GM19468 (cell line): ENCODE measurements at regions not wholly inside any gene's neighbourhood (a gene's known extent, or its start where the extent isn't known, plus 50 kb on each side); places are given as distances from the start of the nearest gene placed in this dataset.
"Not testable (repeated sequence)": the region's sequence is repeated elsewhere in the genome, so short reads cannot be mapped to it uniquely, and the experiment has no call there.

Experiments used
- ATAC-seq: cut with Tn5 transposase; IDR thresholded peaks from one replicate; pipeline ENCODE4 v1.9.1; 2021; ENCODE audit warnings: mild to moderate bottlenecking, moderate library complexity, moderate number of reproducible peaks; ENCODE audit not compliant: unreplicated experiment; ENCODE audit errors: extremely low read depth

- ATAC-seq, result no peak
Measured at GRCh38 chr2:160583146-160583535, 89.5 kb upstream of the RBMS1 start.

DNA sequence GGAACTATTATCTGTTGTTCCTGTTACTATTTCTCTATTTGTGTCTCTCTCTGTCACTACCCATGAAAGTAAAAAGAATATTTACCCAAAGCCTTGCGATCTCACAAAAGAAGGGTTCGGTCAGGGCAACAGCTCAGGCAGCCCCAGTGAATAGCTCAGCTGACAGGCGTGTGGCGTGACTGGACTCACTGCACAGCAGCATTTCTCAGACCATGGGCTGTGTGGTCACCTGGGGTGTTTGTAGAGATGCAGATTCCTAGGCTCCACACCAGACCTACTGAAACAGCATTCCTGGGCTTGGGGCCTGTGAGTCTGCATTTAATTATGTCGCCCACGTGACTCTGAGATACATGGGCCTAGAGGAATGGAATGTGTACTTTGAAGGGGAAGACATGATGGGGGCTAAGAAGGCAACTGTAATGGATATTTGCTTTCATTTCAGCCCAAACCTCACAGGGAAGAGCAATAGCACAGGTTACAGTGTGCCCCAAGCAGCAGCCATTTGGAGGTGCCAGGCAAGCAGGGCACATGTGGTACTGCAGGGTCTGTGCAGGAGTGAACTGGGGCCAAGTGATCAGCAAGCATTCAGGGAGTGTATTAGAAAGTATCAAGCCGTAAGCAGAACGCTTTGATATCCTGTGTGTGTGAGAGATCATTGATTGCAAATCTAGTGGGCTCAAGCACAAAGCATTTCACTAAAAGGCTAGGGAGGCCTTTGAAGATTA lies 90.4 kb upstream of the RBMS1 start:
- ATAC-seq, result no peak

- no peak for ATAC-seq
Measured at GRCh38 chr2:160584972-160585494, 91.4 kb upstream of the RBMS1 start.

DNA sequence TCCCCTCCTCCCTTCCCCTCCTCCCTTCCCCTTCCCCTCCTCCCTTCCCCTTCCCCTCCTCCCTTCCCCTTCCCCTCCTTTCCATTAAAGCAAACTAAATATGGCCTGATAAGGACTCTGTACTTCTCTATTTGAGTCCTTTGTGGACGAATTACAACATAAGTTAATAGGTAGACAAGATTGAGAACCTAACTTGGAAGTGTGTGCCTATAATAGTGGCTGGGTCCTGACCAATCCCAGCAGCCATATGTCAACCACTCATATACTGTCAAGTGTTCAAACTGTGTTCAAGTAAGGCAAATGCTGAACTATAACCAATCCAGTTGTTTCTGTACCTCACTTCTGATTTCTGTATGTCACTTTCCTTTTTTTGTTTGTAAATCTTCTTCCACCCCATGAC lies 97.1 kb upstream of the RBMS1 start:
- no peak for ATAC-seq

DNA sequence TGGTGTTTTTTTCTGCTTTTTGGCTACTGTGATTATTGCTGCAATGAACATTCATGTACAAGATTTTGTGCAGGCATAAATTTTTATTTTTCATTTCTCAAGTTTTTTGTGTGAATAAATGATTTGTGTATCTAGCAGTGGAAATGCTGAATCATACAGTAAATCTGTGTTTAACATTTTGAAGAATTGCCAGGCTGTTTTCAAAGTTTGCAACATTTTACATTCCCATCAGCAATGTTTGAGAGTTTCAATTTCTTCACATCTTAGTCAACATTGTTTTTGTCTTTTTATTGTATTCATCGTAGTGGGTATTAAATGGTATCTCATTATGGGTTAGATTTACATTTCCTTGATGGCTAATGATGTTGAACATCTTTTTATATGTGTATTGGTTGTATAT lies 98.8 kb upstream of the RBMS1 start:
- ATAC-seq, result no peak

GRCh38 chr2:160592993-160593392 lies 99.4 kb upstream of the RBMS1 start:
- ATAC-seq, result no peak

- ATAC-seq, result no peak
Measured at GRCh38 chr2:160596441-160596840, 102.8 kb upstream of the RBMS1 start.

GRCh38 chr2:160600437-160600836 lies 106.8 kb upstream of the RBMS1 start:
- ATAC-seq, result not testable (repeated sequence)

DNA sequence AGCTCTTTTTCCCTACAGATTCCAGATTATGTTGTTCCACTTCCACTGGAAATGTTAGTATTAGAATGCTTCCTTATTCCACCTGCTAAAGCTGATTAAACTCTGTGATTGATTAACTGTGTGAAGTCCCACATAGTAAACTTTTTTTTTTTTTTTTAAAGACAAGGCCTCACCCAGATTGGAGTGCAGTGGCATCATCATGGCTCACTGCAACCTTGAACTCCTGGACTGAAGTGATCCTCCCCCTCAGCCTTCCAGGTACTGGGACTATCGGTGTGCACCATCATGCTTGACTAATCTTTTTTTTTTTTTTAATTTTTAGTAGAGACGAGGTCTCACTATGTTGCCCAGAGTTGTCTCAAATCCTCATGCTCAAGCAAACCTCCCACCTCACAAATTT lies 108.5 kb upstream of the RBMS1 start:
- no peak for ATAC-seq

- no peak for ATAC-seq
Measured at GRCh38 chr2:160603771-160604510, 110.3 kb upstream of the RBMS1 start.

DNA sequence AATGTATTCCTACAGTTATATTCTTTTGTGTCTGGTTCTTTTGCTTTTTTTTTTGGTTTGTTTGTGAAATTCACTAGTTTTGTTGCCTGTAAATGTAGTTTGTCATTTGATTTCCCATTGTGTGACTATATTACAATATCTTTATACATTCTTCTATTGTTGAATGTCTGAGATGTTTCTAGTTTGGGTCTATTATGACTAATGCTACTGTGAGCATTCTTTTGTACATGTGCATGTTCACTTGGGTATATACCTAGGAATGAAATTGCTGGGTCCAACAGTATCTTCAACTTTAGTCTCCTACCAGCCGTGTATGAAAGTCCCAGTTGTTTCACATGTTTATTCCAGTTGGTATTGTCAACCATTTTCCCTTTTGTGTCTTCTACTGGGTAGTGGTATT lies 112.7 kb upstream of the RBMS1 start:
- ATAC-seq, result no peak

GRCh38 chr2:160608599-160608998 lies 115.0 kb upstream of the RBMS1 start:
- no peak for ATAC-seq

GRCh38 chr2:160609346-160609745 lies 115.7 kb upstream of the RBMS1 start:
- no peak for ATAC-seq

GRCh38 chr2:160610041-160610440 lies 116.4 kb upstream of the RBMS1 start:
- ATAC-seq, result no peak

DNA sequence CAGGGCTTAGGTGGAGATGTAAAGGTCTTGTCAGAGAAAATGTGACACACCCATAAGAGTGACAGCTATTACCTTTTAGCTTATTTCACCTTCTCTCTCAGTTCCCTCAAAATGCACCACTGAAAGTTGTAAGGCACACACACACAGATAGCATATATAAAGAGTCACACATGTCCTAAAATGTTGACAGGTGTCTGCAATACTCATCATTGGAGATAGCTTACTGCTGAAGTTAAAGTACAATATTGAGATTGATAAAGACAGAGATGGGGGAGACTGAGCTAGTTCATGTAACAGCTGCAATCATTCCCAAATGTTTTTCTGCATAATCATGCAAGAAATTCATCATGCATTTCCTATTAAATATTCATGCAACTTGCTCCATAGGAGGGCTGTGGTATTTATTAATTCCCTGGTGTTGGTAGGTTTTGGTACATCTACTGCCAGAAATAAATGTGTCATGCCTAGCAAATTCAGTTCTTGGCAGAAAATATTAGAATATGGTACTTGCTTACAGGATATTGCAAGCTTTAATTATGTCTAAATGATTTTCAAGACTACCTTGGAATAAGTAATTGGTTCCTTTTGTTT lies 118.8 kb upstream of the RBMS1 start:
- no peak for ATAC-seq

DNA sequence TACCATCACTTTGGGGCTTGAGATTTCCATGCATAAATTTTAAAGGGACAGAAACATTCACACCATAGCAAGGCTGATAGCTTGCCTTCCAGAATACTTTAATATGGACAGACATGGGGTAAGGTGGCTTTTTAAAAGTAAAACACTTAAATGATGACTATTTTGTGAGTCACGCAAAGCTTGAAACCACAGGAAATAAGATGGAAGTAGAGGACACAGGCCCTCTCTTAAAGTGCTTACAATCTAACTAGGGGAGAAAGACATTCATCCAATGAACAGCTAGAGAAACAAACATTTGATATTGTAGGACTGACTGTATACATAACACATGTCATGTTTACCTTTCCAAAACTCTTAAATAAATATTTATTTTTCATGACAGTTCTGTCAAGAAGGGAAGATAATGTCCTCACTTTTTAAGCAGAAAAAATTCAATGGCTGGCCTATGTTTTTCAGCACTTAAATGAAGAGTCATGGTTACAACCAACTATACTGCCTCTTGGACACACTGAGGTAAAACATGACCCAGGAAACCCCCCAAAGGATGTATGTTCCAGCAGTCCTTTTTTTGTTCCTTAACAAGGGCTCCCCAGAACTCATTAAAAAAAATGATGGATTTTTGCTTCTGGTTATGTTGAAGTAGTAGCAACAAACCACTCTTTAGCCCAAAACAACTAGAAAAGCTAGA lies 120.0 kb upstream of the RBMS1 start:
- ATAC-seq, result no peak

GRCh38 chr2:160614391-160614790 lies 120.8 kb upstream of the RBMS1 start:
- ATAC-seq, result no peak

DNA sequence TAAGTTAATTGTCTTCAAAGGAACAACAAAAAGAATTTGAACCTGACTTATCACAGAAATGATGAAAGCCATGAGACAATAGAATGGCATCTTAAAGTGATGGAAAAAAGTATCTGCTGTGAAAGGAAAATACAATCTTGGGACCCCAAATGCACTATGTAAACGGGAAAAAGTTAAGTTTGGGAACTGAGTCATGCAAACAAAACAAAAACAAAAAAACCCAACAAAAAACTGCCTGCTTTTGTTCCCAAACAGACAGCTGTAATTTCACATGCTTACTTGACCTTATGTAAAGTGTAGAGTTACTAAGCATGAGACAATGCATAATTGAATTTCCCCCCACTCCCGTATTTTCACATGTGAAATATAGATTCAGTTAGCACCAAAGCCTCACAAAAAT lies 122.1 kb upstream of the RBMS1 start:
- ATAC-seq, result no peak

DNA sequence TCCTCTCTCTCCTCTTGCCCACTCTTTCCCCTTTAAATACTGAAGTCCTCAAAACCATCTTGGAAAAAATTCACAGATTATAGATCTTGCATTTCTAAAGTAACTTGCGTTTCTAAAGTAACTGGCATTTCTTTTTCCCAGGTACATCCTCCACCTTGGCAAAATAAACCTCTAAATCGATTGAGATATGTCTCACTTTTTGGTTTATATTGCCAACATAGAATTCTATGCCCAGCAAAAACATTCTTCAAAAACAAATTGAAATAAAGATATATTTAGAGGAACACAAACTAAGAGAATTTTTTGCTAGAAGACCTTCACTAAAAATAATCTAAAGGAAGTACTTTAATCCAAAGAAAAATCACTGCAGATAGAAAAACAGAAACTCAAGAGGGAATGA lies 122.5 kb upstream of the RBMS1 start:
- ATAC-seq, result no peak

DNA sequence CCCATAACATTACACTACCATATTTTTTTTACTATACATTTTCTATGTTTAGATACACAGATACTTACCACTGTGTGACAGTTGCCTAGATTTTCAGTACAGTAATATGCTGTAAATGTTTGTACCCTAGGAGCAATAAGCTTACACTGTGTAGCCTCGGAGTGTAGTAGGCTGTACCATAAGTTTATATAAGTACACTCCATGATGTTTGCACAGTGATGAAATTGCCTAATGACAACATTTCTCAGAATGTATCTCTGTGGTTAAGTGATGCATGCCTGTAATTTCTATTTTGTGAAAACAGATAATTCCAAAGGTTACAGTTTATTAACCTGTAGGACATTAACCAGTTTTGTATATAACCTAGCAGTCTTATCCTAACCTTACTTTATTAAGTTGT lies 128.1 kb upstream of the RBMS1 start:
- no peak for ATAC-seq
